A549 (cell line): ENCODE measurements at regions not wholly inside any gene's neighbourhood (a gene's known extent, or its start where the extent isn't known, plus 50 kb on each side); places are given as distances from the start of the nearest gene placed in this dataset.

Experiments used
- ATAC-seq, 2 experiments: fragments of 200-7000 bp in 1 of 2; fragments of >200 bp in 1 of 2; cut with Nextera tagmentation in 1 of 2; cut with Tn5 transposase in 1 of 2; 3 replicates each; pipeline versions ENCODE4 v1.8.0 to v1.9.1; 2018 to 2020; ENCODE audit warnings: mild to moderate bottlenecking in 1 of 2, moderate library complexity in 1 of 2
- CTCF ChIA-PET: fragments of 300-600 bp; sonication (Branson Sonifier 250); formaldehyde crosslinking; extraction: SDS; loops from one replicate; lab custom pipeline; 2021; ENCODE audit warnings: antibody characterized with exemption, inconsistent platforms; lab: Yijun Ruan, JAX
- POLR2A ChIA-PET: fragments of 350-600 bp; formaldehyde crosslinking; extraction: SDS; loops from one replicate; lab custom pipeline; 2021; ENCODE audit warnings: antibody characterized with exemption, inconsistent platforms; lab: Yijun Ruan, JAX
- DNase-seq, 2 experiments: peaks; one replicate each; pipeline versions ENCODE4 v3.0.0 to v3.0.0-alpha.2; 2011 to 2016; ENCODE audit warnings: low read depth in 1 of 2, low spot score in 1 of 2
- FAIRE-seq: peaks from 2 replicates; lab custom pipeline; 2011; peaks lifted over from hg19 to GRCh38; lab: Jason Lieb, UNC
- H3K27ac ChIP-seq, 2 experiments: fragments of >200 bp; sonication (Bioruptor Twin); formaldehyde crosslinking; 3 replicates each; pipeline ENCODE4 v1.5.1; 2016 to 2017
- H3K4me1 ChIP-seq: fragments of >200 bp; sonication (Bioruptor Twin); formaldehyde crosslinking; 3 replicates; pipeline ENCODE4 v1.6.1; 2016
- H3K4me2 ChIP-seq: fragments of >200 bp; sonication (Bioruptor Twin); formaldehyde crosslinking; 3 replicates; pipeline ENCODE4 v1.6.1; 2016
- H3K4me3 ChIP-seq: fragments of >200 bp; sonication (Bioruptor Twin); formaldehyde crosslinking; 3 replicates; pipeline ENCODE4 v1.5.1; 2016
- H3K9me3 ChIP-seq: fragments of >200 bp; sonication (Bioruptor Twin); formaldehyde crosslinking; 3 replicates; pipeline ENCODE4 v1.6.1; 2016
- BHLHE40 ChIP-seq: IDR thresholded peaks from 2 replicates; pipeline ENCODE4 v1.6.1; 2012; ENCODE audit warnings: low read depth, low read length, inconsistent platforms
- CHD2 ChIP-seq: fragments of 150-350 bp; IDR thresholded peaks from 2 replicates; pipeline ENCODE4 v1.6.1; 2014; ENCODE audit warnings: low read length; ENCODE audit not compliant: partially characterized antibody
- CHD4 ChIP-seq: fragments of 200-600 bp; sonication (generic); IDR thresholded peaks from 2 replicates; pipeline ENCODE4 v1.6.1; 2016; ENCODE audit warnings: antibody characterized with exemption, mild to moderate bottlenecking, borderline replicate concordance
- EHF ChIP-seq: fragments of 250-450 bp; sonication (Bioruptor Pico); IDR thresholded peaks from 2 replicates; pipeline ENCODE4 v1.5.0; 2020; ENCODE audit warnings: mild to moderate bottlenecking
- EHMT2 ChIP-seq: fragments of 200-600 bp; sonication (generic); IDR thresholded peaks from 2 replicates; pipeline ENCODE4 v1.6.1; 2016; ENCODE audit warnings: antibody characterized with exemption, low read depth, mild to moderate bottlenecking, moderate library complexity
- EP300 ChIP-seq, 2 experiments: fragments of >200 bp; sonication (Bioruptor Twin); formaldehyde crosslinking; IDR thresholded peaks; 2 replicates in 1 of 2; 3 replicates in 1 of 2; pipeline ENCODE4 v1.6.1; 2016 to 2017
- FOSL2 ChIP-seq, 2 experiments: fragments of 450-650 bp in 1 of 2; fragments of >200 bp in 1 of 2; sonication (Bioruptor Twin) in 1 of 2; formaldehyde crosslinking; IDR thresholded peaks; 2 replicates each; pipeline versions ENCODE4 v1.5.0 to v1.6.1; 2016 to 2020; ENCODE audit warnings: mild to moderate bottlenecking in 1 of 2, moderate library complexity in 1 of 2
- FOXS1 ChIP-seq: fragments of 250-450 bp; sonication (Bioruptor Pico); IDR thresholded peaks from 2 replicates; pipeline ENCODE4 v1.5.0; 2020; ENCODE audit warnings: mild to moderate bottlenecking, moderate library complexity
- GATA3 ChIP-seq: IDR thresholded peaks from 2 replicates; pipeline ENCODE4 v1.6.1; 2012; ENCODE audit warnings: borderline replicate concordance
- HOXB13 ChIP-seq: fragments of 250-450 bp; sonication (Bioruptor Pico); IDR thresholded peaks from 2 replicates; pipeline ENCODE4 v1.5.0; 2020; ENCODE audit warnings: low read depth, mild to moderate bottlenecking, moderate library complexity
- MAFK ChIP-seq: fragments of 450-650 bp; IDR thresholded peaks from 2 replicates; pipeline ENCODE4 v1.6.1; 2014; ENCODE audit not compliant: partially characterized antibody
- MAZ ChIP-seq: fragments of 150-350 bp; IDR thresholded peaks from 2 replicates; pipeline ENCODE4 v1.6.1; 2014; ENCODE audit warnings: antibody characterized with exemption, low read depth, low read length, borderline replicate concordance
- MYC ChIP-seq: IDR thresholded peaks from 2 replicates; pipeline ENCODE4 v1.6.1; 2012; ENCODE audit warnings: mild to moderate bottlenecking, inconsistent platforms, low read length, improper control_type of control experiment, borderline replicate concordance
- NFE2L2 ChIP-seq: fragments of 150-350 bp; conservative IDR thresholded peaks from 2 replicates; pipeline ENCODE4 v1.6.1; 2014; ENCODE audit warnings: low read length
- NPAS2 ChIP-seq: fragments of 250-450 bp; sonication (Bioruptor Pico); IDR thresholded peaks from 2 replicates; pipeline ENCODE4 v1.8.0; 2022; ENCODE audit warnings: mild to moderate bottlenecking, moderate library complexity, borderline replicate concordance
- PBX3 ChIP-seq: IDR thresholded peaks from 2 replicates; pipeline ENCODE4 v1.6.1; 2012
- PHF8 ChIP-seq: fragments of 200-600 bp; sonication (generic); IDR thresholded peaks from 2 replicates; pipeline ENCODE4 v1.6.1; 2016; ENCODE audit warnings: low read depth, mild to moderate bottlenecking, antibody characterized with exemption, moderate library complexity, borderline replicate concordance
- POLR2A ChIP-seq: IDR thresholded peaks from 2 replicates; pipeline ENCODE4 v1.6.1; 2012; ENCODE audit warnings: mild to moderate bottlenecking, low read length
- POLR2AphosphoS2 ChIP-seq: conservative IDR thresholded peaks from 2 replicates; pipeline ENCODE4 v1.6.1; 2012; ENCODE audit warnings: low read length, improper control_type of control experiment, inconsistent platforms
- RAD21 ChIP-seq, 2 experiments: fragments of >200 bp in 1 of 2; sonication (Bioruptor Twin) in 1 of 2; formaldehyde crosslinking in 1 of 2; IDR thresholded peaks in 1 of 2; conservative IDR thresholded peaks in 1 of 2; 2 replicates in 1 of 2; 3 replicates in 1 of 2; pipeline ENCODE4 v1.6.1; 2012 to 2018; ENCODE audit warnings: inconsistent platforms in 1 of 2
- RARB ChIP-seq: fragments of 250-450 bp; sonication (Bioruptor Pico); IDR thresholded peaks from 2 replicates; pipeline ENCODE4 v1.8.0; 2021; ENCODE audit warnings: mild to moderate bottlenecking, moderate library complexity
- RCOR1 ChIP-seq: fragments of 150-350 bp; IDR thresholded peaks from 2 replicates; pipeline ENCODE4 v1.6.1; 2014; ENCODE audit warnings: antibody characterized with exemption, low read length, low read depth
- RFX5 ChIP-seq: fragments of 450-650 bp; IDR thresholded peaks from 2 replicates; pipeline ENCODE4 v1.7.1; 2014; ENCODE audit warnings: antibody characterized with exemption, mild to moderate bottlenecking, moderate library complexity
- RNF2 ChIP-seq: fragments of 200-600 bp; sonication (generic); IDR thresholded peaks from 2 replicates; pipeline ENCODE4 v1.6.1; 2016; ENCODE audit warnings: low read depth, mild to moderate bottlenecking, antibody characterized with exemption, moderate library complexity, borderline replicate concordance
- SMC3 ChIP-seq: fragments of >200 bp; sonication (Bioruptor Twin); formaldehyde crosslinking; IDR thresholded peaks from 3 replicates; pipeline ENCODE4 v1.6.1; 2018; ENCODE audit warnings: inconsistent platforms
- TP53 ChIP-seq: fragments of 250-450 bp; sonication (Bioruptor Pico); IDR thresholded peaks from 2 replicates; pipeline ENCODE4 v1.5.0; 2021; ENCODE audit warnings: mild to moderate bottlenecking, moderate library complexity
- ZC3H11A ChIP-seq: fragments of 450-650 bp; IDR thresholded peaks from 2 replicates; pipeline ENCODE4 v1.6.1; 2014; ENCODE audit warnings: antibody characterized with exemption, mild to moderate bottlenecking
- WGBS: methylation state at CpG from one replicate; pipeline ENCODE4 v1.1.6; 2017; ENCODE audit errors: missing lambda C conversion rate; 5-methylcytosine and 5-hydroxymethylcytosine counted together
- TF ChIP-seq, protein P1 (sequence below): IDR thresholded peaks from 2 replicates; pipeline ENCODE4 v1.6.1; 2012; ENCODE audit warnings: low read depth, borderline replicate concordance
- TF ChIP-seq, protein P2 (sequence below): fragments of 250-450 bp; sonication (Bioruptor Pico); IDR thresholded peaks from 2 replicates; pipeline ENCODE4 v1.5.0; 2021; ENCODE audit warnings: mild to moderate bottlenecking, moderate library complexity, borderline replicate concordance
- TF ChIP-seq, protein P3 (sequence below): fragments of >200 bp; sonication (Bioruptor Twin); formaldehyde crosslinking; IDR thresholded peaks from 3 replicates; pipeline ENCODE4 v1.6.1; 2016
- TF ChIP-seq, protein P4 (sequence below): IDR thresholded peaks from 2 replicates; pipeline ENCODE4 v1.6.1; 2012

GRCh38 chr3:117631781-117632180, 922.2 kb downstream of the TUSC7 start:
- DNase-seq (no peak), ATAC-seq (no peak), FAIRE-seq (no peak)
- ChIA-PET CTCF (no interaction called here), POLR2A (no interaction called here)
- Histone ChIP-seq H3K4me1 (peaks cover 8% of the 10 kb centered on the region), H3K4me2 (no peak overlapping the region), H3K4me3 (no peak overlapping the region), H3K9me3 (no peaks in the 10 kb centered on the region), H3K27ac (no peak overlapping the region)
- 75% methylated on average over 3 of the region's 3 CpGs for WGBS
- TF ChIP-seq NPAS2 (CRISPR knock-in tag), result no peak
- no peak for TF ChIP-seq CHD2
- no peak for TF ChIP-seq RCOR1
- TF ChIP-seq EHF (CRISPR knock-in tag), result no peak
- no peak for TF ChIP-seq GATA3
- no peak for TF ChIP-seq MYC
- TF ChIP-seq, protein P1, sequence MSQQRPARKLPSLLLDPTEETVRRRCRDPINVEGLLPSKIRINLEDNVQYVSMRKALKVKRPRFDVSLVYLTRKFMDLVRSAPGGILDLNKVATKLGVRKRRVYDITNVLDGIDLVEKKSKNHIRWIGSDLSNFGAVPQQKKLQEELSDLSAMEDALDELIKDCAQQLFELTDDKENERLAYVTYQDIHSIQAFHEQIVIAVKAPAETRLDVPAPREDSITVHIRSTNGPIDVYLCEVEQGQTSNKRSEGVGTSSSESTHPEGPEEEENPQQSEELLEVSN, result no peak
- TF ChIP-seq MAFK, result no peak
- no peak for TF ChIP-seq POLR2AphosphoS2
- TF ChIP-seq HOXB13, result no peak
- no peak for TF ChIP-seq FOXS1 (CRISPR knock-in tag)
- TF ChIP-seq, protein P2, sequence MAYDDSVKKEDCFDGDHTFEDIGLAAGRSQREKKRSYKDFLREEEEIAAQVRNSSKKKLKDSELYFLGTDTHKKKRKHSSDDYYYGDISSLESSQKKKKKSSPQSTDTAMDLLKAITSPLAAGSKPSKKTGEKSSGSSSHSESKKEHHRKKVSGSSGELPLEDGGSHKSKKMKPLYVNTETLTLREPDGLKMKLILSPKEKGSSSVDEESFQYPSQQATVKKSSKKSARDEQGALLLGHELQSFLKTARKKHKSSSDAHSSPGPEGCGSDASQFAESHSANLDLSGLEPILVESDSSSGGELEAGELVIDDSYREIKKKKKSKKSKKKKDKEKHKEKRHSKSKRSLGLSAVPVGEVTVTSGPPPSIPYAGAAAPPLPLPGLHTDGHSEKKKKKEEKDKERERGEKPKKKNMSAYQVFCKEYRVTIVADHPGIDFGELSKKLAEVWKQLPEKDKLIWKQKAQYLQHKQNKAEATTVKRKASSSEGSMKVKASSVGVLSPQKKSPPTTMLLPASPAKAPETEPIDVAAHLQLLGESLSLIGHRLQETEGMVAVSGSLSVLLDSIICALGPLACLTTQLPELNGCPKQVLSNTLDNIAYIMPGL (CRISPR knock-in tag), result no peak
- TF ChIP-seq POLR2A, result no peak
- no peak for TF ChIP-seq PHF8
- no peak for TF ChIP-seq RNF2

DNA sequence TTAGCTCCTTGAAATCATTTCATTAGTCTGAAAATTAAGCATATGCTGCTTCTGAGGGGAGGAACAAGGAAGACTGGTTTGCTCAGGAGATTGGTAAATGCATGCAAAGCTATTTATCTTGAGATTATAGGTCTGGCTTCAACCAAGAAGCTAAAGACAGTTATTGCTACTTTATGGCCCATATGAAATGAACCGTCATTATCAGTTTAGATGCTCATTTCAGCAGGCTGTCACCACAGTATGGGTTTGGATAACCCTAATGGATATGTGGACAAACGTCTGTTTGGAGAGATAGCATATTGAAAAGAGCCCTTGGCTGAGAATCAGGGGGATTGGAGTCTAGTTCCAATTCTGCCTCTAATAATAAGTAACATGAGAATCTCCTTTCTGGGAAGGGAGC, 922.6 kb downstream of the TUSC7 start:
- no peak overlapping the region for H3K4me2 ChIP-seq
- H3K4me3 ChIP-seq, result no peak overlapping the region
- WGBS, result 67% methylated on average over 2 of the region's 2 CpGs
- DNase-seq (no peak), ATAC-seq (no peak), FAIRE-seq (no peak)
- no peaks in the 10 kb centered on the region for H3K9me3 ChIP-seq
- H3K4me1 ChIP-seq, result peaks cover 8% of the 10 kb centered on the region
- TF ChIP-seq, protein P3, sequence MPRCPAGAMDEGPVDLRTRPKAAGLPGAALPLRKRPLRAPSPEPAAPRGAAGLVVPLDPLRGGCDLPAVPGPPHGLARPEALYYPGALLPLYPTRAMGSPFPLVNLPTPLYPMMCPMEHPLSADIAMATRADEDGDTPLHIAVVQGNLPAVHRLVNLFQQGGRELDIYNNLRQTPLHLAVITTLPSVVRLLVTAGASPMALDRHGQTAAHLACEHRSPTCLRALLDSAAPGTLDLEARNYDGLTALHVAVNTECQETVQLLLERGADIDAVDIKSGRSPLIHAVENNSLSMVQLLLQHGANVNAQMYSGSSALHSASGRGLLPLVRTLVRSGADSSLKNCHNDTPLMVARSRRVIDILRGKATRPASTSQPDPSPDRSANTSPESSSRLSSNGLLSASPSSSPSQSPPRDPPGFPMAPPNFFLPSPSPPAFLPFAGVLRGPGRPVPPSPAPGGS, result no peak
- TF ChIP-seq ZC3H11A (no peak), RARB (CRISPR knock-in tag) (no peak), TP53 (CRISPR knock-in tag) (no peak), MAFK (no peak), BHLHE40 (no peak), NFE2L2 (no peak), FOSL2 (IDR thresholded peaks at IDR 0.05) (no peak), FOSL2 (CRISPR knock-in tag; IDR thresholded peaks at IDR 0.05) (no peak), RFX5 (no peak), SMC3 (no peak), CHD4 (no peak), PBX3 (no peak), MAZ (no peak), EHMT2 (no peak), EP300 (IDR thresholded peaks at IDR 0.05) (no peak), RAD21 (conservative IDR thresholded peaks at IDR 0.05 in 1 of 2, IDR thresholded peaks at IDR 0.05 in 1 of 2) (no peak), NPAS2 (CRISPR knock-in tag) (no peak)
- TF ChIP-seq, protein P4, sequence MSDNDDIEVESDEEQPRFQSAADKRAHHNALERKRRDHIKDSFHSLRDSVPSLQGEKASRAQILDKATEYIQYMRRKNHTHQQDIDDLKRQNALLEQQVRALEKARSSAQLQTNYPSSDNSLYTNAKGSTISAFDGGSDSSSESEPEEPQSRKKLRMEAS, result no peak
- TF ChIP-seq, protein P1, result no peak
- ChIA-PET CTCF (no interaction called here), POLR2A (no interaction called here)
- no peak overlapping the region for H3K27ac ChIP-seq
